Activated CD4-positive, alpha-beta T cell treated with anti-CD3 and anti-CD28 coated beads, Interleukin-2, Interleukin-6, amounts not matched to agents 100 ng/mL and 50 ng/mL, durations not matched to agents 16 hours and 8 hours (primary cell): ENCODE measurements at regions not wholly inside any gene's neighbourhood (a gene's known extent, or its start where the extent isn't known, plus 50 kb on each side); places are given as distances from the start of the nearest gene placed in this dataset.

Experiments used
- DNase-seq: peaks from one replicate; pipeline ENCODE4 v3.0.0-alpha.2; 2020

DNA sequence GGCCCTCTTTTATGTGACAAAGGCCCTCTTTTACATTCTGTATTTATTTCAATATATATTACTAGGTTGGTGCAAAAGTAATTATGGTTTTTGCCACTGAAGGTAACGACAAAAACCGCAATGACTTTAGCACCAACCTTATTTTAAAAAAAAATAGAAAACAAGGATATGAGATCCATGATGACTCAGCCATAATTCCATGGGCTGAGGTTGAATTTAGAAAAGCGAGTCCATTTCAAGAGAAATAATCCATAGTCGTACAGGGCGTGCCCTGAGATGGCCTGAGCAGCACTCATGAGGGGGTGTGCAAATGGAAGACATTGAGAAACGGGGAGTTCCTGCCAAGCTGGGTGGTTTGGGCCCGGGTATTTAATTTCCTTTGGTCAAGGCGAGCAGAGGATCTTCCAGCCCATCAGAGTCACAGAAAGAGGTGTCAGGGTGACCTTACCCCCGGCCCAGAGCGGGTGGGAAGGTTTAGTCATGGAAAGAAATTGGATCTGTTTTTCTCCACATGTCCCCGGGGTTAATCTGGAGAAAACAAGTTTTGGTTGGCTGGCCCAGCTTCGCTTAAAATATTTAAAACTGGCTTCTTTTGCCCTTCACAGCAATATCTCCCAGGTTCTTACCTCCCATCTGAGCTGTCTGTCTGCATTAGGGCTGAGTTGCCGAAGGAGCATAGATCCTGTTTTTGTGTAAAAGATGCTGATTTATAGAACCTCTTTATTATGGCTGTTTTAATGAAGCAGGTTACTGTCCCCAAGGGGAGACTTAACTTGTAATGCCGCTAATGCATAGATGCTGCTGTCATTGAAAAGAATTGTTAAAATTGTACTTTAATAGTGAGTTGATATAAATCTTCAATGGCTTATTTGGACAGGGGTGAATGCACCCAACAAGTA, 255.6 kb downstream of the PREX1 start:
- DNase-seq, result no peak

DNA sequence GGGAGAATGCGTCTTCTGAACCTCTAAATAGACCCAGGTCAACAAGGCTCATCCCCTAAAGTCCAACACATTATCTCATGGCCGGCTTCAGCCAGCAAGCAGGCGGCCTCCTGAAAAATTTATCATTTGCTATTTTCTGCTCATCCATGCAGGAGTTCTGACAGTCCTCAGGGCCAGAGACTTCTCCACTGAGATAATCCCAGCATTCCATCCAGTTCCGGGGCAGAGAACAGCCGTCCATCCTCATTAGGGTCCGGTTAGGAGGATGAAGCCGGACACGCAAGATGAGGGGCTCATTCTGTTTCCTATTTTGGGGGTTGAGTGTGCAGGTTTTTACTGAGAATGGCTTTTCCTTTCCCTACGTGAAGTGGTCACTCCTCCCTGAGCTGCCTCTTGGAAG, 258.1 kb downstream of the PREX1 start:
- no peak for DNase-seq

DNA sequence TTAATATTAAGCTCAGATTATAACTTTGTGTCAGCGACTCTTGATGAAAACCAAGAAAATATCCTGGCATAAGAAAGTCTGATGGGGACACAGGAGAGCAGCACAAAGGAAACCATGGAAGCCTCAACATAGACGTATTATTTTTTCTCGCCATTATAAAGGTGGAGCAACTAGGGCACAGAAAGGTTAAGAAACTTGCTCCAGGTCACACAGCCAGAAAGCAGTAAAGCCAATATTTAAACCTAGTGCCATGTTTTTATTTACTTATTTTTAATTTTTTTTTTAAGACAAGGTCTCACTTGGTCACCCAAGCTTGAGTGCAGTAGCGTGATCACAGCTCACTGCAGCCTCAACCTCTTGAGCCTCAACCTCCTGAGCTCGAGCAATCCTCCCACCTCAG, 259.3 kb downstream of the PREX1 start:
- no peak for DNase-seq

DNA sequence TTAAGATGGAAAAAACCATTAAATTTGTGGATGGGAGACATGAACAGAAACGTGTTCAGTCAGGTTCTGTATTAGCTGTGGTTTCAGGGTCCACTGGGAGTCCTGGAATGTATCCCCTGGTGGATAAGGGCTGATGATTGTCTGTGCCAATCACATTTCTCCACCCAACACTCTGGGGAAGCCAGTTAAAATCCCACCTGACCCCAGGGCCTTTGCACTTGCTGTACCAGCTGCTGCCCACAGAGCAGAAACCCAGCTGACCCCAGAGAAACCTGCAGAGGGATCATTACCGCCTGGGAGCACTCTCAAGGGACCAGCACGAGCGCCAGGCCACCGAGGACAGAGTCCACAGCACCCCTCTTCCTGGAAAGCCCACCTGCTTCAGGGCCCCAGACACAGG, 260.7 kb downstream of the PREX1 start:
- no peak for DNase-seq

DNA sequence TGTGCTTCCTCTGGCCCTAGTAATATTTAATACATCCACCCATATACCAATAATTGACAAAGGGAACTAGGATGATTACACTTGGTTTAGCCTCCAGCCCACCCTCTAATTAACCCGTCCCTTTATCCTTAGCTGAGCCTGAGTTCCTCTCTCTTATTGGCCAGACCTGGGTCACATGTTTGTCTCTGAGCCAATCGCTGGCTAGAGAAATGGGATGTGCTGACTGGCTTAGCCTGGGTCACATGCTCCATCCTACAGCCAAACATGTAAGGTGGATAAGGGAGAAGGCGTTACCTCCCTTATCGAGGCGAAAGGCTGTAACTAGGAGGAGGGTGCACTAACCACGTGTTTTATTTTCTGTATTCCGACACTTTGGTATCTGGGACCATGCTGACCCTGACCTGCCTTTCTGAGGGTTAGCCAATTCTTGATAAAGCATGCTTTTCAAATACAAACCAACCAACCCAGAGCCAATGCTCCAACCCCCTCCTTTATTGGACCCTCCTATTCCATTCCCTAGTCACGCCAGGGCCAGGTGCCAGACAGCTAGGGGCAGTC, 262.7 kb downstream of the PREX1 start:
- no peak for DNase-seq

DNA sequence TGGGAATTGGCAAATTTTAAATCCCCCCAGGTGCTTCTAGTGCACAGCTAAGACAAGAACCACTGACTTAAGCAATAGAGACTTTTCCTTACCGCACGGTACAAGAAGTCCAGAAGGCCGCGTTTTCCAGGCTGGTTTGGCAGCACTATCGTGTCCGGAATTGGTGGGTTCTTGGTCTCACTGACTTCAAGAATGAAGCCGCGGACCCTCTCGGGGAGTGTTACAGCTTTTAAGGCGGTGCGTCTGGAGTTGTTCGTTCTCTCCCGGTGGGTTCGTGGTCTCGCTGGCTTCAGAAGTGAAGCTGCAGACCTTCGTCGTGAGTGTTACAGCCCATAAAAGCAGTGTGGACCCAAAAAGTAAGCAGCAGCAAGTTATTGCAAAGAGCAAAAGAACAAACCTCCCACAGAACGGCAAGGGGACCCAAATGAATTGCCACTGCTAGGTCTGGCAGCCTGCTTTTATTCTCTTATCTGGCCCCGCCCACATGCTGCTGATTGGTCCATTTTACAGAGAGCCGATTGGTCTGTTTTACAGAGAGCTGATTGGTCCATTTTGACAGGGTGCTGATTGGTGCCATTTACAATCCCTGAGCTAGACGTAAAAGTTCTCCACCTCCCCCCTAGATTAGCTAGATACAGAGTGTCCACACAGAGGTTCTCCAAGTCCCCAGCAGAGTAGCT, 264.5 kb downstream of the PREX1 start:
- no peak for DNase-seq

DNA sequence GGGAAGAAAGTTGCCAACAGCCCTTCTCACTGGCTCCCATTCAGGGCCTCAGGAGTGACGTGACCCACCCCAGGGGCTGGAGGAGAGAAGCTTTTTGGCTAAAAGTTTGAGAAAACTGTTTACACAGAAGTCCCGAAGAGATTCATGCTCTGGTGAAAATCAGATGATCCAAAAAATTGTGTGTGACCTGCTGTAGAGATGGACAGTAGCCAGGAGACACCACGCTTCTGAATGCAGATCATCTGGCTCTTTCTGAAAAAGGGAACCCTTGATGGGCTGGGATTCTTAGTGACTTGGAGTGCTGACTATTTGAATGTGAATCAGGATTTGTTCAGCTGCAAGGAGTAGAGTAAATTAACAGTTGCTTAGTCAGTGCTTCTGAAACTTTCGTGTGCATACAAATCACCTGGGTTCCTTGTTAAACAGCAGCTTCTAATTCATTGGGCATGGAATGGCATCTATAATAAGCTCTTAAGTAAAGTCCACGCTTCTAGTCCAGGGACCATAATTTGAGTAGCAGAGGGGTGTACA, 265.1 kb downstream of the PREX1 start:
- no peak for DNase-seq

DNA sequence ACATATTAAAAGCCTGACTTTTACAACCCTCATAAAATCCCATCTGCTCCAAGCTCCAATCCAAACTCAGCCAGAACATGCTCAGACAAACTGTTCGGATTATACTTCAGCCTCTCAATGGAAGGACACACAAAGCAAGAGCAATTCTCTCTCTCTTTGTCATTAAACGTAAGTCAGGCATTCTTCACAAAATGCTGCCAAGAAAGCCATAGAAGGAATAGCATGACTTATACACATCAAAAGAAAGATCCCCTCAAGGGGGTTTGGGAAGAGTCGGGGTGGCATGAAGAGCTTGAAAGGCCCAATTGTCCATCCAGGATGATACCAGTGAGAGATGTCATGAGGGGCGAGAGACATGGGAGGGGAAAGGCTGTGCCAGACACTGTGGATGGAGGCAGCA, 268.9 kb downstream of the PREX1 start:
- no peak for DNase-seq

DNA sequence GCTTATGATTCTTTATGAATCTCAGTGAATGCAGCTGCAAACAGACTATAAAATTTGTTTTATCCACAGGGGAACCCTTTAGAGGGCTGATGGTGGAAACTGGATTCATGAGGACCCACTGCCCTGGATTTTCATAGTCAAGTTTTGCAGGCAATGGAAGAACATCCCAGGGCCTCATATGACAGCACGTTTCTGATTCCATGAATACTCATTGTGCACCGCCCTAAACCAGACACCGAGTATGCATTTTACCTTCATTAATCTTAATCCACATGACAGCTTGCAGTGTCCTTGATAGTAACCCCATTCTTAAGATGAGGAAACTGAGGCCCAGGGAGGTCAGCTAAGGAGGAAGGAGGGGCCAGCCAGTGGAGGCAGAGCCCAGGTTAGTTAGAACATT, 270.4 kb downstream of the PREX1 start:
- no peak for DNase-seq

DNA sequence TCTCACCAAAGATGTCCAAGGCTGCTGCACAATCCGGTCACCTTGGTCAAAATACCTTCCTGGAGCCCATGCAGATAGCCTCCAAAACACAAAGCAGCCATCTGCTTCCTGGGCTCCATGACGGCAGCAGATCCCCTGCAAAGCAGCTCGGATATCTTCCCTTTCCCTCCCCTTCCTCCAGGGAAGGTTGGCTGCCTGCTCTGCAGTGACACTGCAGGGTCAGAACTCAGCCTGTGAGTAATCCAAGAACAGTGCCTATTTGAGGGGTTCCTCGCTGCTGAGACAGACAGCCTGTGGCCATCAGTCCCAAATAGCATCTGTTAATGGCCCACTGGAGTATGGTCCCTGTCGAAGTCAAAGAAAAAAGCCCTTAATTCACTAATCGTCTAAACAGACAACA, 270.8 kb downstream of the PREX1 start:
- no peak for DNase-seq

DNA sequence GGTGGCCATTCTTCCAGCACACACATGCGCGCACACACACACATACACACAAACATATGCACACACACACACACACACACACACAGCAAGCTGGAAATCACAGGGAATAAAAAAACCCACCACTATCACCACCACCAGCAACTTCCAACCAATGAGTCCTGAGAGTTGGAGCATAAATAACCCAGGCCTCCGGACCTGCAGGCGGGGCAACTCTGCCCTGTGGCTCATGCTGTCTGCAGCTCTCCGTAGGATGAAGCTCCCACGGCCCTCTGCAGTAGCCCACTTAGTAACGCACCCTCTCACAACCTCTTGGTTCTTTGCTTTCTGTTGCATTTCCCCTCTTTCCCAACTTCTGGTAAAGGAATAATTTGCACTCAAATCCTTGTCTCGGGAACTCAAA, 275.2 kb downstream of the PREX1 start:
- no peak for DNase-seq

DNA sequence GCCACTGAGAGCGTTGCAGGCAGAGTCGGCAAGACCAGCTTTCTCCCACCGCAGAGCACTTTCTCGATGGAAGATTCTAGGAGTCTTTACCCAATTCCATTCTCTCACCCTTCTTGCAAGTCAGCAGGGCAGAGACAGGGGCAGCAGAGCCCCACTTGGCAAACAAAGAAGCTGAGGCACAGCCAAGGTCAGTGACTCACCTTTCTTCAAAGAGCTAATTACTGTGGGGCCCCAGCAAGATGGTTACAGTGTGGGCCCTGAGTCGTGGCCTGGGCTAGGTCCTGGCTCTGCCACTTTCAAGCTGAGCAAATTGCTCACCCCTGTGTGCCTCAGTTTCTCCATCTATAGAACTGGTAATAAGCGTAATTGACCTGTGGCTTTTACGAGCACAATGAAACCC, 277.0 kb downstream of the PREX1 start:
- DNase-seq, result no peak

DNA sequence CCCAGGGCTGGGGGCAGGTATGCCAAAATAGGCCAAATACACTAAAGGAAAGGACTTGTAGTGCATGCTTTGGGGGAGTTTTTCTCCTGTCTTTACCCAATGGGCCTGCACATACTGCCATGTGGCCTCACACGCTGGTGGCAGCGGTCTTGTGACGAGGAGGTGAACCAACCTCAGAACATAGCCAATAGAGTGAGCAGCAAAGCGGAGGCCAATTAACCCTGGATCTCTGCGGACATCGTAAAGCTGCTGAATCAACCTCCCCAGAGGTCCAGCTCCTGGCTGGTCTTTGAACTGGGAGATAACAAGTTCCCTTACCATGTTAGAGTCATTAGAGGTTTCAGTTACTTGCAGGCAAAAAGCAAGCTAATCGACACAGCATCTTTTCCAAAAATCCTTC, 280.1 kb downstream of the PREX1 start:
- DNase-seq, result no peak

DNA sequence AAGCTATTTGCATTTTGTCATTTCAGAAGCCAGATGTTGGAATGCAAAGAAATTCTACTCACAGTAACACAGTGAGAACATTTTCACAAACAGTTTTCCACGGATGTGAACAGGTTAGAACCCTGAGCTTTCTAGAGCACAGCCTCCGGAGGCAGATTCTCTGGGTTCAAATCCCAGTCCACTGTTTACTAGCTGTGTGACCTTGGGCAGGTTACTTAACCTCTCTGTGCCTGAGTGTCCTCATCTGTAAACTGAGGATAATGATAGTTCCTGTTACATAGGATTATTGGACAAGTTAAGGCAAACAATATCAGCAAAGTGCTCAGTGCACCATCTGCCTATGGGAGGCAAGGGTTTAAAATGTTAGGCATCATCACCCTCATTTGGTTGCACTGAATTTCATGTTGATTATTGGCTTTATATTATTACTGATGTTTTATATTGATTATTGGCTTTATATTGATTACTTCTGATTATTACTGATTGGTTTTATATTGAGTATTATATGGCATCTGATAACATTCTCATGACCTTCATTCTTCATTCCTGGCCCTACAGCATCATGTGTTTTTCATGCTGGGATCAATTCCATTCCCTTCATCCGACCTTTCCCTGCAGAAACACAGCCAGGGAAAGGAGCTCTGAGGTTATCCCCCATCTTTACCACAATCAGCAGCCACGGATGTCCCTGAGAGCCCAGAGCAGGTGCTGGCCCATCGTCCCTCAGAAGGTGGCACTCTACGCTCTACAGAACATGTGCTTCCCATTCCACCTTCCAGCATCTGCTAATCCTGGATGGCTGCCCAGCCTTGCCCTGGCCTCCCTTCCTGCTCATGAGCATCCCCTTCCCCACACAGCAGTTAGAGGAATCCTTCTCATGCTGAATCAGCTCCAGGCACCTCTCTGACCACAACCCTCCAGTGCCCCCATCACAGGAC, 283.1 kb downstream of the PREX1 start:
- no peak for DNase-seq

DNA sequence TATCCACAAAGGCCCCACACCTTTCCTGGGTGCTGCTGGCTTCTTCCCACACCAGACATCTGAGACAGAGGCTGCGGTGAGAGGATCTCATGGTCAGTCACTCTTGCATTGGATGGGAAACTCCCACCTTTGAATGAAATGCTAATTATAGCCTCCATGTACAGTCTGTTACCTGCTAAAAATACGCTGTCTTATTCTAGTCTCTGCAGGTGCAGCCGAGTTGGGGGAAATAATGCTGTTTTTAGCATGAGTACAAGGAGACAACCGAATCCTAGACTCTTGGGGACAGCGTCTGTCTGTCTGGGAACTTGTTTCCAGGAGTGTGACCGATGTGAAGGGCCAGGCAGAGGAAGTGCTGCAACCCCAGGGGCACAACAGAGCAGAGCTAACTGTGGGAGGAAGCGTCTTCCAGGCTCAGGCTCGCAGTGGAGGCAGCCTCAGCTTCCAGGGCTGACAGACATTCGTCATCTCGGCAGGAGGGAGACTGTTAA, 286.2 kb downstream of the PREX1 start:
- no peak for DNase-seq

DNA sequence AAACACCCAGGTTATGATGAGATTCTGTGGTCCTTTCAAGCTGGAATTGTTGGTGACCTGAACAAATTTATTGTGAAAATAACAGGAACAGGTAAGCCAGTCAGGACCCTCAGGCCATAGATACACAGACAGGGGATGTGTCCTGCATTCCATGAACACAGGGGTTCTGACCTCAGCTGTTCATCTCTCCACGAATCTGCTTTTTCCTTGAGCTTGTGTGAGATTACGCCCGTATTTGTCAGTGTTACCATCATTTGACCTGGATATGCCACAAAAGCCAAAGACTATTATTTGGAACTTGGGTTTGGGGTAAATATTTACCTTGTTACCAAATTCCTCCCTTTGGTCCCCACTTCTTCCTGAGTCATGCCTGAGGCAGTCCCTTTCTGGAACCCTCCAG, 288.9 kb downstream of the PREX1 start:
- DNase-seq, result no peak

DNA sequence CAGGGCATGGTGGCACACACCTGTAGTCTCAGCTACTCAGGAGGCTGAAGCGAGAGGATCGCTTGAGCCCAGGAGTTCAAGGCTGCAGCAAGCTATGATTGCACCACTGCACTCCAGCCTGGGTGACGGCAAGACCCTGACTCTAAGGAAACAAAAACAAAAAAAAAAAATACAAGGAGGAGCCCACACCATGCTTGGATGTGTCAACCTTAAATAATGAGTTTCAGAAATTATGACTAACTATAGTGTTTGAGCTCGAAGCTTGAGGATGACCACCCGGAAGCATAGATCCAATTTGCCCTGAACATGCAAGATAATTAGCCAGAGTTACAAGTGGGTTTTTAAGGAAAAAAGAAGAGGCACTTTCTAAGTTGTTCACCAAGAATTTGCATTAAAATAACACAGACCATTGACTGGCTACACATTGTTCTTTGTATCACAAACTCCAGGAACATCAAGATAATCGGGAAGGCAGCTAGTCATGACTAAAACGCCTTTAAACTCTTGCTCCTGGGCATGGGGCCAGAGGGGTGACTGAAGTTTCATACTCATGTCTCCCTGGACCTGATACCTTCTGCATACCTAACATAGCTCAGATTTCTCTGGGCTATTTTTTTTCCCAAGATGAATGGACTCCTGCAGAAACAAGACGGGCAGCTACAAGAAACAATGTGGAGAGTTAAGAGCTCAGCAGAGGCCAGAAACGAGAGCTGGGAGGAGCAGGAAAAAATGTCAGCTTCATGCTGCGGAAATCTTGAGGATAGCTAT, 289.6 kb downstream of the PREX1 start:
- DNase-seq, result no peak

DNA sequence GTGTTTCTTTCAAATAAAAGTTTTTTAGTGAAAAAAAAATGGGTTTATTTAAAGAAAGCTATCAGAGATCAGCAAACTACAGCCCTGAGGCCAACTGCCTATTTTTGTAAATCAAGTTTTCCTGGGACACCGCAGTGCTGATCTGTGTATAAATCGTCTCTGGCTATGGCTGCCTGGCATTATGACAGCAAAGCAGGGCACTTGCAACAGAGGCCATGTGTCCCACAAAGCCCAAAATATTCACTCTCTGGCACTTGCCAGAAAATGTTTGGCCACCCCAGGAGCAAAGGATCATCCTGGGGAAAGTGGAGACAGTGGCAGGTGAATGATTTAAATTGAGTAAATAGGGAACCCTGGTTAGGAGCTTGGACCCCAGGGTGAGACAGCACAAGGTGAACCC, 291.6 kb downstream of the PREX1 start:
- DNase-seq, result no peak

DNA sequence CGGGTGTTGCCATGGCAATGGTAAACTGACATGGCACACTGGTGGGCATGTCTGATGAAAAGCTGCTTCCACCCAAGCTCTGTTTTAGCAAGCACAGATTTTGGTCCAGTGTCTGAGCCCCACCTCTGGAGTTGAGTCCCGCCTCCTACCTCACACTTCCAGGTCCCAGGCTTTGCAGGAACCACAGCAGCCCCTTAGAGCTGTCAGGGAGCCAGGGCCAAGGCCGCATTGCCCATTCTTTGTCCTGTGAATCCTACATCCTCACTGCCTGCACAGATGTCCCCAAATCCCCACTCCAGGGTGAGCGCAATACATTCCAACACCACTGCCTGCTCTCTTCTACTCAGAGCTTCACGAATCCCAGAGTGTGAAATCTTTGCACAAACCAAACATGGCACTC, 292.2 kb downstream of the PREX1 start:
- no peak for DNase-seq

DNA sequence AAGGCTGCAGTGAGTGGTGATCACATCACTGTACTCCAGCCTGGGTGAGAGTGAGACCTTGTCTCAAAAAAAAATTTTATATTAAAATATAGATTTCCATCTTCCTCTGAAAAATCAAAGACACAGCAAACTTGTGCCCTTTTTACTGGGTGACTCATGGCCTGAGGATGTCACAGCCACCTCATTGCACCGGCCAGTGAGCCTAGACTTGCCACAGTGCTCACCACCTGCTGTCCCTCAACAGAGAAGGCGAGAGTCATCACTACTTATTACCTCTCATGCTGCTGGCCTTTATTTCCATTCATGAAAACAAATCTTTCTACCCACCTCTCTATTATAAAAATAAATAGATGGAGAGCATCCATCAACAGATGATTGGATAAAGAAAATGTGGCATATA, 295.8 kb downstream of the PREX1 start:
- no peak for DNase-seq

DNA sequence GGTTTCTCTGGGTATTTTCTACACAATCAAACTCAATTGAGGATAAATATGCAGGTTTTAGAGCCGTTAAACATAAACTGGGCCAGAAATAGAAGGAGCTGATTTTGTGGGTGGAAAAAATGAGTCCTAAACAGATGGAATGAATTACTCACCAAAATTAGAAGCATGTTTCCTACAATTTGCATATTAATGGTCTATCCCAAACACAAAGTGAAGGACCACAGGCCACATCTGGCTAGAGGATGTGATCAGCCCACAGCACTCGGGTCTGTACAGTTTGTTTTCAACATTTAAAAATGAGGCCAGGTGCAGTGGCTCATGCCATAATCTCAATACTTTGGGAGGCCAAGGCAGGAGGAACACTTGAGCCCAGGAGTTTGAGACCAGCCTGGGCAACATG, 296.3 kb downstream of the PREX1 start:
- DNase-seq, result no peak

DNA sequence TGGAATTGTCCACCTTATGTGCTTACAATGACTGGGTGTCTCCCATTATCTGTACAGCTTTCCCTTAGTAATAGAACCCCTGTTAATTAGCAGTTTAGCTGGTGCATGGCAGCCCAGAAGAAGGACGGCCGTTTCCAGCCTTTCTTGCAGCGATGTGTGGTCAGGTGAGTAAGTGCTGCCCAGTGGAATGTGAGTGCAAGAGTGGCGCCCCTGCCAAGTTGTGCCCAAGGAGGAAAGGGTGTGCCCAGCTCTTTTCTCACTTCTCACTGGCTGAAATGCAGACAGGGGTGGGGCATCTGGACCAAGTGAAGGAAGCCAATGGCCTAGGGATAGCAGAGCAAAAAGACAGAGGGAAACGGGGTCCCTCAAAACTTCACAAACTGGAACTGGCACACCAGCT, 296.8 kb downstream of the PREX1 start:
- no peak for DNase-seq
